HepG2 (cell line): ENCODE measurements at regions not wholly inside any gene's neighbourhood (a gene's known extent, or its start where the extent isn't known, plus 50 kb on each side); places are given as distances from the start of the nearest gene placed in this dataset.

ENCODE experiments used
- ATAC-seq: fragments of 200-7000 bp; cut with Tn5 transposase; 3 replicates; pipeline ENCODE4 v1.9.1; 2020; ENCODE audit warnings: mild to moderate bottlenecking, moderate library complexity
- BruUV-seq: library from RNA; stranded (reverse); fragments of 400-500 nt; replicated peaks from 2 replicates; lab custom pipeline; 2021; lab: Mats Ljungman, UMichigan
- CTCF ChIA-PET: fragments of 300-600 bp; formaldehyde crosslinking; extraction: SDS; loops from one replicate; lab custom pipeline; 2021; ENCODE audit warnings: low total read pairs, inconsistent platforms, low intra/inter-chr PET ratio; lab: Yijun Ruan, JAX
- POLR2A ChIA-PET: fragments of 350-600 bp; sonication (Branson Sonifier 250); formaldehyde crosslinking; loops from one replicate; lab custom pipeline; 2020; ENCODE audit warnings: antibody characterized with exemption, inconsistent platforms; lab: Yijun Ruan, JAX
- DNase-seq: peaks from one replicate; pipeline ENCODE4 v3.0.0-alpha.2; 2015; ENCODE audit warnings: low spot score
- FAIRE-seq: peaks from 3 replicates; lab custom pipeline; 2011; peaks lifted over from hg19 to GRCh38; lab: Jason Lieb, UNC
- H2AFZ ChIP-seq: one replicate; pipeline ENCODE4 v1.6.1; 2011; ENCODE audit warnings: low read length, inconsistent platforms
- H3K27ac ChIP-seq: fragments of 300-600 bp; 3 replicates; pipeline ENCODE4 v1.8.0; 2011; ENCODE audit warnings: mixed run types, mild to moderate bottlenecking, mixed read lengths, low read length, inconsistent platforms; ENCODE audit not compliant: insufficient read depth; ENCODE audit errors: extremely low read length
- H3K27me3 ChIP-seq, 2 experiments: fragments of 200-600 bp in 1 of 2; 2 replicates in 1 of 2; 3 replicates in 1 of 2; pipeline versions ENCODE4 v1.6.0 to v1.8.0; 2011; ENCODE audit warnings: low read length in 2 of 2, mild to moderate bottlenecking in 2 of 2, moderate library complexity in 2 of 2, inconsistent platforms in 1 of 2; ENCODE audit not compliant: insufficient read depth in 2 of 2, control insufficient read depth in 1 of 2
- H3K36me3 ChIP-seq, 2 experiments: fragments of 200-600 bp in 1 of 2; replicated peaks in 1 of 2; 2 replicates in 1 of 2; 3 replicates in 1 of 2; pipeline versions ENCODE4 v1.5.1 to v1.8.0; 2011; ENCODE audit warnings: low read length in 2 of 2, inconsistent platforms in 1 of 2; ENCODE audit not compliant: insufficient read depth in 2 of 2, control insufficient read depth in 1 of 2
- H3K4me1 ChIP-seq: 2 replicates; pipeline ENCODE4 v1.5.1; 2012; ENCODE audit warnings: low read length, inconsistent platforms; ENCODE audit not compliant: insufficient read depth
- H3K4me2 ChIP-seq: 2 replicates; pipeline ENCODE4 v1.6.0; 2011; ENCODE audit warnings: low read depth, low read length, inconsistent platforms
- H3K4me3 ChIP-seq, 3 experiments: fragments of 200-600 bp in 1 of 3; sonication (generic), shearing (Covaris generic) in 1 of 3; replicated peaks in 1 of 3; 2 replicates each; pipeline ENCODE4 v1.5.1; 2011 to 2016; ENCODE audit warnings: low read length in 3 of 3, inconsistent platforms in 2 of 3, low read depth in 2 of 3, mild to moderate bottlenecking in 2 of 3, control low read depth in 1 of 3, mixed read lengths in 1 of 3; ENCODE audit not compliant: insufficient read depth in 1 of 3
- H3K79me2 ChIP-seq: one replicate; pipeline ENCODE4 v1.6.1; 2011; ENCODE audit warnings: low read length, inconsistent platforms; ENCODE audit not compliant: insufficient read depth
- H3K9ac ChIP-seq: 2 replicates; pipeline ENCODE4 v1.6.0; 2011; ENCODE audit warnings: mild to moderate bottlenecking, low read depth, low read length, inconsistent platforms; ENCODE audit not compliant: insufficient read depth
- H3K9me3 ChIP-seq: 2 replicates; pipeline ENCODE4 v1.5.1; 2012; ENCODE audit warnings: mild to moderate bottlenecking, low read length
- H4K20me1 ChIP-seq: 2 replicates; pipeline ENCODE4 v1.6.0; 2011; ENCODE audit warnings: inconsistent platforms, mild to moderate bottlenecking, low read length, moderate library complexity; ENCODE audit not compliant: insufficient read depth
- ARNT ChIP-seq: fragments of 450-650 bp; IDR thresholded peaks from 2 replicates; pipeline ENCODE4 v1.6.1; 2017
- HNF4G ChIP-seq, 2 experiments: sonication (generic) in 1 of 2; formaldehyde crosslinking in 1 of 2; IDR thresholded peaks; 2 replicates each; pipeline versions ENCODE4 v1.4.0 to v1.6.1; 2011 to 2020; ENCODE audit warnings: borderline replicate concordance in 2 of 2, low read depth in 2 of 2, mild to moderate bottlenecking in 2 of 2, low read length in 1 of 2, missing genetic modification reagents in 1 of 2, moderate library complexity in 1 of 2
- IKZF4 ChIP-seq: sonication (generic); formaldehyde crosslinking; IDR thresholded peaks from 2 replicates; pipeline ENCODE4 v1.5.1; 2020; ENCODE audit warnings: borderline replicate concordance, mild to moderate bottlenecking, low read depth, missing genetic modification reagents; ENCODE audit errors: not compliant biosample characterization
- MAF1 ChIP-seq: sonication (generic); formaldehyde crosslinking; IDR thresholded peaks from 2 replicates; pipeline ENCODE4 v1.5.0; 2020; ENCODE audit warnings: missing genetic modification reagents, borderline replicate concordance
- MAFF ChIP-seq: IDR thresholded peaks from 2 replicates; pipeline ENCODE4 v1.6.1; 2011; ENCODE audit warnings: low read depth, low read length, improper control_type of control experiment
- NCOA1 ChIP-seq: sonication (generic); formaldehyde crosslinking; IDR thresholded peaks from 2 replicates; pipeline ENCODE4 v1.9.0; 2021; ENCODE audit warnings: missing genetic modification reagents
- NFKB2 ChIP-seq: sonication (generic); formaldehyde crosslinking; IDR thresholded peaks from 2 replicates; pipeline ENCODE4 v1.4.0; 2020; ENCODE audit warnings: missing genetic modification reagents, borderline replicate concordance
- RNF2 ChIP-seq: fragments of 450-650 bp; conservative IDR thresholded peaks from 2 replicates; pipeline ENCODE4 v1.6.1; 2016; ENCODE audit warnings: low read depth
- RXRA ChIP-seq: sonication (generic); formaldehyde crosslinking; IDR thresholded peaks from 2 replicates; pipeline ENCODE4 v1.5.1; 2020; ENCODE audit warnings: missing genetic modification reagents
- SALL1 ChIP-seq: sonication (generic); formaldehyde crosslinking; IDR thresholded peaks from 2 replicates; pipeline ENCODE4 v1.8.0; 2022; ENCODE audit warnings: mild to moderate bottlenecking, missing genetic modification reagents
- SKI ChIP-seq: fragments of 450-650 bp; IDR thresholded peaks from one replicate; pipeline ENCODE4 v1.6.1; 2018; ENCODE audit warnings: mild to moderate bottlenecking; ENCODE audit not compliant: partially characterized antibody
- SMARCE1 ChIP-seq: fragments of 450-650 bp; IDR thresholded peaks from 2 replicates; pipeline ENCODE4 v1.6.1; 2017; ENCODE audit warnings: borderline replicate concordance
- ZBTB7B ChIP-seq: sonication (generic); formaldehyde crosslinking; IDR thresholded peaks from 2 replicates; pipeline ENCODE4 v1.4.0; 2020; ENCODE audit warnings: missing genetic modification reagents
- ZFP41 ChIP-seq: sonication (generic); formaldehyde crosslinking; IDR thresholded peaks from 2 replicates; pipeline ENCODE4 v1.4.0; 2020; ENCODE audit warnings: mild to moderate bottlenecking, missing genetic modification reagents, borderline replicate concordance
- ZNF251 ChIP-seq: sonication (generic); formaldehyde crosslinking; IDR thresholded peaks from 2 replicates; pipeline ENCODE4 v1.9.0; 2021; ENCODE audit warnings: mild to moderate bottlenecking, missing genetic modification reagents
- ZNF33B ChIP-seq: sonication (generic); formaldehyde crosslinking; IDR thresholded peaks from 2 replicates; pipeline ENCODE4 v1.5.1; 2020; ENCODE audit warnings: mild to moderate bottlenecking, missing genetic modification reagents
- ZNF484 ChIP-seq: sonication (generic); formaldehyde crosslinking; IDR thresholded peaks from 2 replicates; pipeline ENCODE4 v1.5.1; 2020; ENCODE audit warnings: mild to moderate bottlenecking, low read depth, missing genetic modification reagents, borderline replicate concordance
- ZNF569 ChIP-seq: sonication (generic); formaldehyde crosslinking; IDR thresholded peaks from 2 replicates; pipeline ENCODE4 v1.5.0; 2020; ENCODE audit warnings: mild to moderate bottlenecking, missing genetic modification reagents, moderate library complexity, borderline replicate concordance
- ZNF749 ChIP-seq: sonication (generic); formaldehyde crosslinking; IDR thresholded peaks from 2 replicates; pipeline ENCODE4 v1.8.0; 2022; ENCODE audit warnings: mild to moderate bottlenecking, missing genetic modification reagents, moderate library complexity, borderline replicate concordance
- ZNF788 ChIP-seq: sonication (generic); formaldehyde crosslinking; IDR thresholded peaks from 2 replicates; pipeline ENCODE4 v1.5.0; 2020; ENCODE audit warnings: mild to moderate bottlenecking, missing genetic modification reagents, borderline replicate concordance
- WGBS: methylation state at CpG from one replicate; pipeline ENCODE4 v1.1.6; 2017; ENCODE audit warnings: low lambda C conversion rate; 5-methylcytosine and 5-hydroxymethylcytosine counted together
- in situ Hi-C: cut with HindIII; loops from 2 replicates; pipeline ENCODE4 v1.10.0; 2017; ENCODE audit warnings: low pct_unique_long_range_greater_than_20kb; ENCODE audit not compliant: extremely low pct_ligation_motif_present
- intact Hi-C: fragments of 100-400 bp; cut with micrococcal nuclease; formaldehyde crosslinking; loops from one replicate; pipeline ENCODE4 v1.10.0; 2022; ENCODE audit not compliant: unreplicated experiment
- TF ChIP-seq, protein P1 (sequence below): sonication (generic); formaldehyde crosslinking; IDR thresholded peaks from 2 replicates; pipeline ENCODE4 v1.4.0; 2020; ENCODE audit warnings: missing genetic modification reagents
- TF ChIP-seq, protein P2 (sequence below): sonication (generic); formaldehyde crosslinking; IDR thresholded peaks from 2 replicates; pipeline ENCODE4 v1.8.1; 2023; ENCODE audit warnings: mild to moderate bottlenecking, missing genetic modification reagents

GRCh38 chr2:43070676-43071502 is 155.5 kb downstream of the ZFP36L2 start:
- peak overlapping the region in 1 of 3 experiments; percentile 43; a peak in 2 of 6 replicates for H3K4me3 ChIP-seq
- FAIRE-seq (peak; percentile 83), DNase-seq (peak; percentile 56), ATAC-seq (peak; percentile 86)
- peak overlapping the region; percentile 63 for H3K4me2 ChIP-seq
- H3K9ac ChIP-seq: no peak overlapping the region
- H3K9me3 ChIP-seq: no peaks in the 10 kb centered on the region
- in situ Hi-C loops (no loop called here), intact Hi-C loops (no loop called here)
- H3K36me3 ChIP-seq: no peaks in the 10 kb centered on the region
- CTCF ChIA-PET: no interaction called here
- no peak overlapping the region for H2AFZ ChIP-seq
- POLR2A ChIA-PET: interaction anchor here (0.6 to 1.9 kb wide), 7 partner anchors 12 to 93 kb away, joined by 3 to 6 read pairs (median 3); no protein-coding TSS in a partner anchor
- H3K27me3 ChIP-seq: no peaks in the 10 kb centered on the region
- 53% methylated on average over 15 of the region's 15 CpGs for WGBS
- H3K27ac ChIP-seq: peak overlapping the region; percentile 0
- H3K79me2 ChIP-seq: no peaks in the 10 kb centered on the region
- BruUV-seq: no TSS peak
- no peaks in the 10 kb centered on the region for H4K20me1 ChIP-seq
- peaks cover 83% of the 10 kb centered on the region for H3K4me1 ChIP-seq
- peak; percentile 56; the same call in 1 of the 2 replicates for TF ChIP-seq NCOA1 (CRISPR knock-in tag)
- TF ChIP-seq SALL1 (CRISPR knock-in tag): peak; percentile 79
- peak; percentile 76 for TF ChIP-seq IKZF4 (CRISPR knock-in tag)
- TF ChIP-seq ARNT: no peak
- TF ChIP-seq ZNF251: no peak
- no peak for TF ChIP-seq ZFP41 (CRISPR knock-in tag)
- no peak for TF ChIP-seq MAF1 (CRISPR knock-in tag)
- peak; percentile 63; the same call in 1 of the 2 replicates for TF ChIP-seq NFKB2 (CRISPR knock-in tag)
- no peak for TF ChIP-seq MAFF
- TF ChIP-seq, protein P1, sequence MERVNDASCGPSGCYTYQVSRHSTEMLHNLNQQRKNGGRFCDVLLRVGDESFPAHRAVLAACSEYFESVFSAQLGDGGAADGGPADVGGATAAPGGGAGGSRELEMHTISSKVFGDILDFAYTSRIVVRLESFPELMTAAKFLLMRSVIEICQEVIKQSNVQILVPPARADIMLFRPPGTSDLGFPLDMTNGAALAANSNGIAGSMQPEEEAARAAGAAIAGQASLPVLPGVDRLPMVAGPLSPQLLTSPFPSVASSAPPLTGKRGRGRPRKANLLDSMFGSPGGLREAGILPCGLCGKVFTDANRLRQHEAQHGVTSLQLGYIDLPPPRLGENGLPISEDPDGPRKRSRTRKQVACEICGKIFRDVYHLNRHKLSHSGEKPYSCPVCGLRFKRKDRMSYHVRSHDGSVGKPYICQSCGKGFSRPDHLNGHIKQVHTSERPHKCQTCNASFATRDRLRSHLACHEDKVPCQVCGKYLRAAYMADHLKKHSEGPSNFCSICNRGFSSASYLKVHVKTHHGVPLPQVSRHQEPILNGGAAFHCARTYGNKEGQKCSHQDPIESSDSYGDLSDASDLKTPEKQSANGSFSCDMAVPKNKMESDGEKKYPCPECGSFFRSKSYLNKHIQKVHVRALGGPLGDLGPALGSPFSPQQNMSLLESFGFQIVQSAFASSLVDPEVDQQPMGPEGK (CRISPR knock-in tag): peak; percentile 57; the same call in 1 of the 2 replicates
- TF ChIP-seq ZBTB7B: 0 out of 2 replicates have a peak, but pooled peaks have one; percentile 58
- TF ChIP-seq HNF4G (IDR thresholded peaks at IDR 0.05; ENCODE audit: borderline replicate concordance, low read depth, low read length): peak; percentile 38; the same call in 1 of the 2 replicates
- no peak for TF ChIP-seq HNF4G (CRISPR knock-in tag; IDR thresholded peaks at IDR 0.05; ENCODE audit: borderline replicate concordance, low read depth)
- TF ChIP-seq ZNF788: peak; percentile 33; the same call in 1 of the 2 replicates
- TF ChIP-seq ZNF33B (CRISPR knock-in tag): peak; percentile 65; the same call in 1 of the 2 replicates
- TF ChIP-seq ZNF569 (CRISPR knock-in tag): no peak
- TF ChIP-seq, protein P2, sequence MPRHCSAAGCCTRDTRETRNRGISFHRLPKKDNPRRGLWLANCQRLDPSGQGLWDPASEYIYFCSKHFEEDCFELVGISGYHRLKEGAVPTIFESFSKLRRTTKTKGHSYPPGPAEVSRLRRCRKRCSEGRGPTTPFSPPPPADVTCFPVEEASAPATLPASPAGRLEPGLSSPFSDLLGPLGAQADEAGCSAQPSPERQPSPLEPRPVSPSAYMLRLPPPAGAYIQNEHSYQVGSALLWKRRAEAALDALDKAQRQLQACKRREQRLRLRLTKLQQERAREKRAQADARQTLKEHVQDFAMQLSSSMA (CRISPR knock-in tag): no peak; the same call in 1 of the 2 replicates
- TF ChIP-seq SMARCE1: no peak
- no peak for TF ChIP-seq ZNF484 (CRISPR knock-in tag)
- TF ChIP-seq RNF2: no peak
- TF ChIP-seq ZNF749: no peak
- TF ChIP-seq SKI: no peak
- peak; percentile 41; the same call in 1 of the 2 replicates for TF ChIP-seq RXRA (CRISPR knock-in tag)
